GM21528 (cell line): ENCODE measurements at regions not wholly inside any gene's neighbourhood (a gene's known extent, or its start where the extent isn't known, plus 50 kb on each side); places are given as distances from the start of the nearest gene placed in this dataset.

Experiments
- ATAC-seq: cut with Tn5 transposase; IDR thresholded peaks from one replicate; pipeline ENCODE4 v1.9.1; 2021; ENCODE audit warnings: mild to moderate bottlenecking, moderate library complexity; ENCODE audit not compliant: unreplicated experiment, low FRiP score

GRCh38 chr2:207473049-207473930 is 56.5 kb upstream of the CREB1 start:
- ATAC-seq: no peak

- ATAC-seq: no peak
These were observed 55.9 kb upstream of the CREB1 start for GRCh38 chr2:207473931-207474235.

GRCh38 chr2:207474863-207475485 is 54.8 kb upstream of the CREB1 start:
- ATAC-seq: no peak

GRCh38 chr2:207475546-207475945 is 54.2 kb upstream of the CREB1 start:
- no peak for ATAC-seq

- ATAC-seq: no peak
These were observed 51.9 kb upstream of the CREB1 start for GRCh38 chr2:207477896-207478295.

GRCh38 chr2:207478572-207478971 is 51.2 kb upstream of the CREB1 start:
- no peak for ATAC-seq

- no peak for ATAC-seq
These were observed 50.5 kb upstream of the CREB1 start for GRCh38 chr2:207479198-207479785.
